HEK293 (cell line): ENCODE measurements at regions not wholly inside any gene's neighbourhood (a gene's known extent, or its start where the extent isn't known, plus 50 kb on each side); places are given as distances from the start of the nearest gene placed in this dataset.
"Not testable (repeated sequence)": the region's sequence is repeated elsewhere in the genome, so short reads cannot be mapped to it uniquely, and the experiment has no call there.

Experiments
- CTCF ChIA-PET: fragments of 350-600 bp; formaldehyde crosslinking; extraction: SDS; loops from one replicate; lab custom pipeline; 2021; ENCODE audit warnings: antibody characterized with exemption; lab: Yijun Ruan, JAX
- POLR2A ChIA-PET: fragments of 300-600 bp; formaldehyde crosslinking; extraction: SDS; loops from one replicate; lab custom pipeline; 2020; ENCODE audit warnings: antibody characterized with exemption, inconsistent platforms; lab: Yijun Ruan, JAX
- H3K27ac ChIP-seq: fragments of 200-500 bp; sonication (Bioruptor generic); 2 replicates; pipeline ENCODE4 v1.5.1; 2014; ENCODE audit warnings: low read depth, low read length, control low read depth, inconsistent platforms; ENCODE audit errors: extremely low read depth
- H3K36me3 ChIP-seq, 2 experiments: fragments of 200-500 bp in 1 of 2; sonication (Bioruptor generic) in 1 of 2; 1 replicate in 1 of 2; 2 replicates in 1 of 2; pipeline ENCODE4 v1.5.1; 2014 to 2017; ENCODE audit warnings: inconsistent platforms in 2 of 2, low read length in 2 of 2; ENCODE audit not compliant: control insufficient read depth in 2 of 2, insufficient read depth in 1 of 2
- H3K4me1 ChIP-seq: fragments of 200-500 bp; sonication (Bioruptor generic); 2 replicates; pipeline ENCODE4 v1.5.1; 2014; ENCODE audit warnings: mild to moderate bottlenecking, low read length, inconsistent platforms; ENCODE audit not compliant: control insufficient read depth, insufficient read depth
- H3K4me3 ChIP-seq: 2 replicates; pipeline ENCODE4 v1.5.1; 2011; ENCODE audit warnings: low read depth, mild to moderate bottlenecking, control low read depth, low read length, moderate library complexity
- H3K9me3 ChIP-seq: fragments of 200-500 bp; sonication (Bioruptor generic); 2 replicates; pipeline ENCODE4 v1.5.1; 2014; ENCODE audit warnings: low read depth, low read length, inconsistent platforms; ENCODE audit not compliant: control insufficient read depth, insufficient read depth
- TSHZ1 ChIP-seq: fragments of 450-650 bp; formaldehyde crosslinking; IDR thresholded peaks from 2 replicates; pipeline ENCODE4 v1.5.1; 2016; ENCODE audit warnings: missing biosample characterization, missing genetic modification characterization, borderline replicate concordance
- ZNF518A ChIP-seq: fragments of 450-650 bp; formaldehyde crosslinking; conservative IDR thresholded peaks from 2 replicates; pipeline ENCODE4 v1.5.1; 2016; ENCODE audit warnings: low read depth, missing biosample characterization, missing genetic modification characterization
- ZNF549 ChIP-seq: fragments of 450-650 bp; IDR thresholded peaks from 2 replicates; pipeline ENCODE4 v1.5.1; 2018; ENCODE audit warnings: missing biosample characterization, missing genetic modification characterization, mild to moderate bottlenecking, inconsistent platforms, moderate library complexity
- ZNF639 ChIP-seq: fragments of 450-650 bp; formaldehyde crosslinking; IDR thresholded peaks from 2 replicates; pipeline ENCODE4 v1.5.1; 2016; ENCODE audit warnings: missing biosample characterization, missing genetic modification characterization
- ZNF645 ChIP-seq: fragments of 450-650 bp; formaldehyde crosslinking; IDR thresholded peaks from 2 replicates; pipeline ENCODE4; 2016; ENCODE audit warnings: missing biosample characterization, missing genetic modification characterization
- ZNF677 ChIP-seq: fragments of 450-650 bp; IDR thresholded peaks from 2 replicates; pipeline ENCODE4 v1.5.0; 2018; ENCODE audit warnings: missing biosample characterization, mild to moderate bottlenecking, missing genetic modification characterization, moderate library complexity
- ZNF768 ChIP-seq: fragments of 450-650 bp; formaldehyde crosslinking; IDR thresholded peaks from 2 replicates; pipeline ENCODE4 v1.5.1; 2018; ENCODE audit warnings: missing biosample characterization, mild to moderate bottlenecking, missing genetic modification characterization
- ZSCAN18 ChIP-seq: fragments of 450-650 bp; formaldehyde crosslinking; IDR thresholded peaks from 2 replicates; pipeline ENCODE4 v1.5.1; 2016; ENCODE audit warnings: missing biosample characterization, missing genetic modification characterization

- TF ChIP-seq ZSCAN18 (tag by site-specific recombination) = no peak
- no peak for TF ChIP-seq ZNF549
- no peak for TF ChIP-seq ZNF645 (tag by site-specific recombination)
- TF ChIP-seq ZNF639 = no peak
- TF ChIP-seq TSHZ1 (tag by site-specific recombination) = no peak
- no peak for TF ChIP-seq ZNF768
- TF ChIP-seq ZNF518A (tag by site-specific recombination) = no peak
These were observed 126.5 kb upstream of the MITF start (continued) for GRCh38 chr3:69612791-69613190.

GRCh38 chr3:69609566-69609965, 129.7 kb upstream of the MITF start:
- H3K36me3 ChIP-seq, H3K27ac ChIP-seq, H3K4me1 ChIP-seq, CTCF ChIA-PET, H3K9me3 ChIP-seq, POLR2A ChIA-PET, H3K4me3 ChIP-seq: not testable (repeated sequence)

- H3K9me3 ChIP-seq = no peaks in the 10 kb centered on the region
- H3K36me3 ChIP-seq = no peaks in the 10 kb centered on the region
- no peak overlapping the region for H3K4me3 ChIP-seq
- ChIA-PET POLR2A (no interaction called here), CTCF (no interaction called here)
- TF ChIP-seq ZNF677 (tag by site-specific recombination) = no peak
- H3K27ac ChIP-seq = no peak overlapping the region
- no peaks in the 10 kb centered on the region for H3K4me1 ChIP-seq
These were observed 131.6 kb upstream of the MITF start for GRCh38 chr3:69607466-69608305.
